ENCODE measurements at regions not wholly inside any gene's neighbourhood (a gene's known extent, or its start where the extent isn't known, plus 50 kb on each side); places are given as distances from the start of the nearest gene placed in this dataset.
"Not testable (repeated sequence)": the region's sequence is repeated elsewhere in the genome, so short reads cannot be mapped to it uniquely, and the experiment has no call there.

GRCh38 chr1:221549815-221550214 lies 192.1 kb downstream of the DUSP10 start:
- H3K4me1 ChIP-seq (ENCODE audit: insufficient read depth): no peaks in the 10 kb centered on the region
- H3K36me3 ChIP-seq: no peaks in the 10 kb centered on the region
- intact Hi-C loops (cut with DNase I): loop anchor here in 1 of 4 donors (10.0 kb wide), 1 partner anchor 105 kb away; no protein-coding TSS in a partner anchor
- H3K27ac ChIP-seq: no peak overlapping the region
- H3K9me3 ChIP-seq: no peaks in the 10 kb centered on the region
- no peak for TF ChIP-seq CTCF (IDR thresholded peaks at IDR 0.05)
- no peak for TF ChIP-seq EP300 (IDR thresholded peaks at IDR 0.05)
- no peak for TF ChIP-seq POLR2A (IDR thresholded peaks at IDR 0.05)
- no peaks in the 10 kb centered on the region for H3K27me3 ChIP-seq
- H3K4me3 ChIP-seq: no peak overlapping the region
- DNase-seq: no peak

DNA sequence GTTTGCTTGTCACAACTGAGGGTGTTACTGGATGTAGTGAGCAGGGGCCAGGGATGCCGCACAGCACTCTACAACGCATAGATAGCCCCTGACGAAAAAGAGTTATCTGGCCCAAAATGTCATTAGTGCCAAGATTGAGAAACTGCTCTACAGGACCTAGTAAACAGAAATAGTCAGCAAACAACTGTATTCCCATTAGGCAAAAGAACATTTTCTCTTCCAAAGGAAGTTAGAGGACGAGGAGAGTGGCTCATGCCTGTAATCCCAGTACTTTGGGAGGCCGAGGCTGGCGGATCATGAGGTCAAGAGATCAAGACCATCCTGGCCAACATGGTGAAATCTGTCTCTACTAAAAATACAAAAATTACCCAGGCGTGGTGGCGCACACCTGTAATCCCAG lies 189.1 kb downstream of the DUSP10 start:
- not testable (repeated sequence) for H3K4me3 ChIP-seq; DNase-seq; H3K9me3 ChIP-seq; H3K27ac ChIP-seq; H3K4me1 ChIP-seq (ENCODE audit: insufficient read depth); H3K36me3 ChIP-seq; H3K27me3 ChIP-seq
- WGBS, 3 donors: 83 to 94% (median 92%) methylated on average over 8 of the region's 8 CpGs
- intact Hi-C loops (cut with DNase I): loop anchor here in 1 of 4 donors (10.0 kb wide), 1 partner anchor 102 kb away; no protein-coding TSS in a partner anchor

GRCh38 chr1:221555689-221556433 lies 186.0 kb downstream of the DUSP10 start:
- Histone ChIP-seq H3K27me3 (no peaks in the 10 kb centered on the region), H3K4me1 (ENCODE audit: insufficient read depth) (no peaks in the 10 kb centered on the region), H3K36me3 (no peaks in the 10 kb centered on the region), H3K4me3 (no peak overlapping the region), H3K9me3 (no peaks in the 10 kb centered on the region), H3K27ac (no peak overlapping the region)
- TF ChIP-seq POLR2A (IDR thresholded peaks at IDR 0.05) (no peak), EP300 (IDR thresholded peaks at IDR 0.05) (no peak), CTCF (IDR thresholded peaks at IDR 0.05) (no peak)
- DNase-seq: no peak
- intact Hi-C loops (cut with DNase I): loop anchor here in 1 of 4 donors (10.0 kb wide), 1 partner anchor 99 kb away; no protein-coding TSS in a partner anchor
- 73 to 78% (median 77%) methylated on average over 10 of the region's 10 CpGs for WGBS, 3 donors

DNA sequence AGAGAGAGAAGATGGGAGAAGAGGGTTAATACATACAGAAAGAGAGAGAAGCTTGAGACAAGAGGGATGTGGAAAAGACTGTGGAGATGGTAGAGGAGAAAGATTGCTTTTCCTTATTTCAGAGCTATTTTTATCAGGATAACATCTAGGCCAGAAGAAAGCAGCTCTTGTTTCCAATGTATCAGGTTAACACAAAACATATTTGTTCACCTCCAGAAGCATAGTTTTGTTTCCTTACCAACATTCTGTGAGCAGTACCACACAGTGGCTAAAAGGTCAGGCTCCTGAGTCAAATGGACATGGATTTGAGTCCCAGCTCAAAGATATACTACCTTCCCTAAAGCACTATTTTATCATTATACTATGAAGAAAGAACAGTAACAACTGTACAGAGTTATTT lies 185.5 kb downstream of the DUSP10 start:
- H3K27ac ChIP-seq: no peak overlapping the region
- no peak overlapping the region for H3K4me3 ChIP-seq
- H3K9me3 ChIP-seq: no peaks in the 10 kb centered on the region
- no peaks in the 10 kb centered on the region for H3K4me1 ChIP-seq (ENCODE audit: insufficient read depth)
- intact Hi-C loops (cut with DNase I): loop anchor here in 1 of 4 donors (10.0 kb wide), 1 partner anchor 98 kb away; no protein-coding TSS in a partner anchor
- no peak for DNase-seq
- TF ChIP-seq POLR2A (IDR thresholded peaks at IDR 0.05): no peak
- no peak for TF ChIP-seq EP300 (IDR thresholded peaks at IDR 0.05)
- no peak for TF ChIP-seq CTCF (IDR thresholded peaks at IDR 0.05)
- H3K27me3 ChIP-seq: no peaks in the 10 kb centered on the region
- no peaks in the 10 kb centered on the region for H3K36me3 ChIP-seq

DNA sequence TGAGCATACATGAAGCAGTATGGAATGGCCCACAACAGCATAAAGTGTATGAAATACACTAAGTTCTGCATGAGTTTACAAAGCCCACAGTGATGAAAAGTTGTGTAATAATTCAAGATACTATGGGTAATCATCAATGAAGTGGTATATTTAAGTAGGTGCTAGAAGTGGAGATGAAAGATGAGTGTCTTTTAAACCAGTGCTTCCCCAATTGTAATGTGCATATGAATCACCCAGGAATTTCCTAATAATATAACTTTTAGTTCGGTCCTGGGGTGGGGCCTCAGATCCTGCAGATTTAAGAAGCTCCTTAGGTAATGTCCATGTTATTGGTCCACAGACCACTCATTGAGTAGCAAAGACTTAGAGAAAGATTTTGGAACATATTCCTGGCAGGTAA lies 184.9 kb downstream of the DUSP10 start:
- WGBS, 3 donors: 88 to 92% (median 90%) methylated on average over 1 of the region's 1 CpG
- no peak overlapping the region for H3K27ac ChIP-seq
- H3K4me3 ChIP-seq: no peak overlapping the region
- TF ChIP-seq POLR2A (IDR thresholded peaks at IDR 0.05) (no peak), CTCF (IDR thresholded peaks at IDR 0.05) (no peak), EP300 (IDR thresholded peaks at IDR 0.05) (no peak)
- no peaks in the 10 kb centered on the region for H3K9me3 ChIP-seq
- DNase-seq: no peak
- H3K36me3 ChIP-seq: no peaks in the 10 kb centered on the region
- intact Hi-C loops (cut with DNase I): loop anchor here in 1 of 4 donors (10.0 kb wide), 1 partner anchor 98 kb away; no protein-coding TSS in a partner anchor
- H3K4me1 ChIP-seq (ENCODE audit: insufficient read depth): no peaks in the 10 kb centered on the region
- H3K27me3 ChIP-seq: no peaks in the 10 kb centered on the region
